ENCODE measurements at regions not wholly inside any gene's neighbourhood (a gene's known extent, or its start where the extent isn't known, plus 50 kb on each side); places are given as distances from the start of the nearest gene placed in this dataset.

- H2AFZ ChIP-seq (ENCODE audit: insufficient read depth, low read depth, low read length, poor library complexity, severe bottlenecking), result no peak overlapping the region
- peaks cover 0 to 4% of the 10 kb centered on the region in 2 donors for H3K9me3 ChIP-seq (replicated peaks in 1 of 2; ENCODE audit: control insufficient read depth in 1 of 2, insufficient read depth in 1 of 2, low read length in 2 of 2)
- WGBS (ENCODE audit: insufficient coverage), result 96% methylated on average over 4 of the region's 7 CpGs
- H3K27ac ChIP-seq (ENCODE audit: low read depth in 1 of 2, low read length in 2 of 2), result no peak overlapping the region
- no peak overlapping the region for H3K9ac ChIP-seq (ENCODE audit: insufficient read depth, low read length, poor library complexity, severe bottlenecking)
- H3K4me2 ChIP-seq (replicated peaks; ENCODE audit: extremely low read depth, low read length, poor library complexity, severe bottlenecking), result no peak overlapping the region
- H3K4me1 ChIP-seq (ENCODE audit: control insufficient read depth in 1 of 2, insufficient read depth in 2 of 2, low read length in 2 of 2), result peaks cover 14 to 20% of the 10 kb centered on the region in 2 donors
- Mint-ChIP-seq H3K27me3 (ENCODE audit: low read depth in 3 of 3) (peaks cover 0 to 2% (median 2%) of the 10 kb centered on the region in 3 donors), H3K27ac (peak overlapping the region in 1 of 7 donors; percentile 56), H3K9me3 (peaks cover 0 to 5% (median 0%) of the 10 kb centered on the region in 7 donors), H3K4me1 (peaks cover 23% of the 10 kb centered on the region), H3K4me3 (no peak overlapping the region), H3K36me3 (no peaks in the 10 kb centered on the region)
- no peaks in the 10 kb centered on the region for H3K79me2 ChIP-seq (ENCODE audit: insufficient read depth, low read length)
- TF ChIP-seq CTCF (IDR thresholded peaks at IDR 0.05), result no peak
- H4K20me1 ChIP-seq (ENCODE audit: insufficient read depth, low read length), result no peaks in the 10 kb centered on the region
- no peaks in the 10 kb centered on the region for H3K36me3 ChIP-seq (replicated peaks in 1 of 2; ENCODE audit: control insufficient read depth in 1 of 2, insufficient read depth in 2 of 2, low read length in 2 of 2)
- DNase-seq, result no peak
- no peaks in the 10 kb centered on the region for H3K27me3 ChIP-seq (ENCODE audit: control insufficient read depth in 2 of 2, insufficient read depth in 2 of 2, low read length in 2 of 2)
- intact Hi-C loops (cut with micrococcal nuclease), result loop anchor here in 1 of 2 donors (10.0 kb wide), 1 partner anchor 47 kb away; no protein-coding TSS in a partner anchor
- no peak overlapping the region for H3K4me3 ChIP-seq (replicated peaks in 1 of 3; ENCODE audit: low read depth in 2 of 3, low read length in 3 of 3)
Measured at GRCh38 chr9:90017679-90018078, 412.9 kb downstream of the GADD45G start.

DNA sequence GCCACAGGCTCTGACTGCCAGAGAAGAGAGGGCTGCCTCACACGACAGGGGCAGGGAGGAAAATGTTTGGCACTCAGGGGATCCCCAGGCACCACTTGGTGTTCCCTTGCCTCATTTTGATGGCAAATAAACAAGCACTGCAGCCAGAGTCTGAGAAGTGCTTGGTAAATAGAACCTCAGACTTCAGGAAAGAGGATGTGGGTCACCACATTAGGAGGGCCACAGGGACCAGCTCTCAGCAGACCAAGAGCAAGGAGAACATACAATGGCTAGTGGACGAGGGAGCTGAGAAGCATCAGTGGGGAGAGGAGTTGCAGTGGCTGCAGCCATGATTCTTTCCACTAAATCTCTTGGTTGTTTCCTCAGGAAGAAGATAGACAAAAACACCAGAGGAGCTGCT, 413.9 kb downstream of the GADD45G start:
- no peaks in the 10 kb centered on the region for H3K36me3 Mint-ChIP-seq

More for the DNA sequence above, 413.9 kb downstream of the GADD45G start:
- Histone ChIP-seq H3K9me3 (replicated peaks in 1 of 2; ENCODE audit: control insufficient read depth in 1 of 2, insufficient read depth in 1 of 2, low read length in 2 of 2) (peaks cover 0 to 4% of the 10 kb centered on the region in 2 donors), H3K4me1 (ENCODE audit: control insufficient read depth in 1 of 2, insufficient read depth in 2 of 2, low read length in 2 of 2) (peaks cover 18 to 23% of the 10 kb centered on the region in 2 donors), H3K27me3 (ENCODE audit: control insufficient read depth in 2 of 2, insufficient read depth in 2 of 2, low read length in 2 of 2) (no peaks in the 10 kb centered on the region), H2AFZ (ENCODE audit: insufficient read depth, low read depth, low read length, poor library complexity, severe bottlenecking) (peak overlapping the region; percentile 43), H3K27ac (ENCODE audit: low read depth in 1 of 2, low read length in 2 of 2) (no peak overlapping the region), H3K4me3 (replicated peaks in 1 of 3; ENCODE audit: low read depth in 2 of 3, low read length in 3 of 3) (no peak overlapping the region), H3K79me2 (ENCODE audit: insufficient read depth, low read length) (no peaks in the 10 kb centered on the region), H3K4me2 (replicated peaks; ENCODE audit: extremely low read depth, low read length, poor library complexity, severe bottlenecking) (no peak overlapping the region), H3K9ac (ENCODE audit: insufficient read depth, low read length, poor library complexity, severe bottlenecking) (no peak overlapping the region), H4K20me1 (ENCODE audit: insufficient read depth, low read length) (no peaks in the 10 kb centered on the region), H3K36me3 (replicated peaks in 1 of 2; ENCODE audit: control insufficient read depth in 1 of 2, insufficient read depth in 2 of 2, low read length in 2 of 2) (no peaks in the 10 kb centered on the region)
- Mint-ChIP-seq H3K4me3 (no peak overlapping the region), H3K27ac (peak overlapping the region in 1 of 7 donors; percentile 25), H3K9me3 (peaks cover 0 to 5% (median 2%) of the 10 kb centered on the region in 7 donors), H3K4me1 (peaks cover 28% of the 10 kb centered on the region), H3K27me3 (ENCODE audit: low read depth in 3 of 3) (peaks cover 0 to 2% (median 2%) of the 10 kb centered on the region in 3 donors)
- WGBS (ENCODE audit: insufficient coverage), result 0% methylated on average over 1 of the region's 2 CpGs
- intact Hi-C loops (cut with micrococcal nuclease), result loop anchor here in 1 of 2 donors (10.0 kb wide), 1 partner anchor 46 kb away; no protein-coding TSS in a partner anchor
- DNase-seq, result no peak
- TF ChIP-seq CTCF (IDR thresholded peaks at IDR 0.05), result no peak
